Gastroesophageal sphincter (tissue), 4 donors: ENCODE measurements at regions not wholly inside any gene's neighbourhood (a gene's known extent, or its start where the extent isn't known, plus 50 kb on each side); places are given as distances from the start of the nearest gene placed in this dataset.

ENCODE experiments used
- ATAC-seq: fragments of 150-250 bp; one replicate; pipeline ENCODE4 v1.9.1; 2016; ENCODE audit warnings: mild to moderate bottlenecking, moderate library complexity
- H3K27ac ChIP-seq, 4 donors: fragments of 200-600 bp; sonication (generic) in 3 of 4; 1 replicate in 3 of 4; 2 replicates in 1 of 4; pipeline ENCODE4 v1.5.1; 2016 to 2019
- H3K27me3 ChIP-seq: fragments of 200-600 bp; sonication (generic); one replicate; pipeline ENCODE4 v1.5.1; 2019
- H3K36me3 ChIP-seq, 2 donors: fragments of 200-600 bp; sonication (generic); one replicate each; pipeline ENCODE4 v1.5.1; 2019; ENCODE audit warnings: control low read depth in 1 of 2
- H3K4me1 ChIP-seq, 3 donors: fragments of 200-600 bp; sonication (generic); 1 replicate in 2 of 3; 2 replicates in 1 of 3; pipeline ENCODE4 v1.5.1; 2016 to 2019; ENCODE audit warnings: control low read depth in 2 of 3
- H3K4me3 ChIP-seq, 2 donors: fragments of 200-600 bp; sonication (generic); one replicate each; pipeline ENCODE4 v1.5.1; 2019; ENCODE audit warnings: mild to moderate bottlenecking in 1 of 2, moderate library complexity in 1 of 2
- H3K9me3 ChIP-seq, 3 donors: fragments of 200-600 bp; sonication (generic); one replicate each; pipeline ENCODE4 v1.5.1; 2017 to 2019; ENCODE audit warnings: control low read depth in 2 of 3
- CTCF ChIP-seq, 4 experiments: fragments of 200-600 bp in 2 of 4; fragments of 450-650 bp in 2 of 4; sonication (generic) in 1 of 4; IDR thresholded peaks; one replicate each; pipeline ENCODE4 v1.5.1; 2017 to 2019; ENCODE audit warnings: antibody characterized with exemption in 4 of 4, mild to moderate bottlenecking in 2 of 4, moderate library complexity in 2 of 4
- EP300 ChIP-seq: sonication (generic); formaldehyde crosslinking; IDR thresholded peaks from one replicate; pipeline ENCODE4 v1.6.1; 2017; ENCODE audit warnings: antibody characterized with exemption, mild to moderate bottlenecking
- POLR2A ChIP-seq, 2 donors: fragments of 450-650 bp; IDR thresholded peaks; one replicate each; pipeline ENCODE4 v1.6.1; 2017; ENCODE audit warnings: antibody characterized with exemption in 2 of 2, mild to moderate bottlenecking in 2 of 2, moderate library complexity in 1 of 2
- POLR2AphosphoS5 ChIP-seq: sonication (generic); formaldehyde crosslinking; IDR thresholded peaks from one replicate; pipeline ENCODE4 v1.6.1; 2017; ENCODE audit warnings: antibody characterized with exemption
- WGBS, 2 donors: methylation state at CpG; one replicate each; pipeline ENCODE4 v1.1.5; 2018; ENCODE audit warnings: low coverage in 1 of 2; 5-methylcytosine and 5-hydroxymethylcytosine counted together

GRCh38 chr20:6411651-6412050 is 288.8 kb upstream of the FERMT1 start:
- H3K4me1 ChIP-seq: no peaks in the 10 kb centered on the region
- no peak overlapping the region for H3K27ac ChIP-seq
- no peaks in the 10 kb centered on the region for H3K27me3 ChIP-seq
- 47 to 60% methylated on average over 2 of the region's 2 CpGs for WGBS, 2 donors
- ATAC-seq: no peak
- no peaks in the 10 kb centered on the region for H3K9me3 ChIP-seq
- no peak overlapping the region for H3K4me3 ChIP-seq
- H3K36me3 ChIP-seq: no peaks in the 10 kb centered on the region
- TF ChIP-seq EP300 (no peak), POLR2AphosphoS5 (no peak), POLR2A (IDR thresholded peaks at IDR 0.05) (no peak), CTCF (IDR thresholded peaks at IDR 0.05) (no peak)

- Histone ChIP-seq H3K27ac (no peak overlapping the region), H3K4me3 (no peak overlapping the region), H3K27me3 (no peaks in the 10 kb centered on the region), H3K4me1 (no peaks in the 10 kb centered on the region), H3K9me3 (no peaks in the 10 kb centered on the region), H3K36me3 (no peaks in the 10 kb centered on the region)
- no peak for ATAC-seq
- WGBS, 2 donors: 52 to 58% methylated on average over 2 of the region's 2 CpGs
- TF ChIP-seq CTCF (IDR thresholded peaks at IDR 0.05) (no peak), POLR2A (IDR thresholded peaks at IDR 0.05) (no peak), EP300 (no peak), POLR2AphosphoS5 (no peak)
Observed at GRCh38 chr20:6410721-6411120, 287.9 kb upstream of the FERMT1 start.

GRCh38 chr20:6407163-6407562 is 284.3 kb upstream of the FERMT1 start:
- H3K9me3 ChIP-seq: no peaks in the 10 kb centered on the region
- TF ChIP-seq CTCF (IDR thresholded peaks at IDR 0.05) (no peak), EP300 (no peak), POLR2A (IDR thresholded peaks at IDR 0.05) (no peak), POLR2AphosphoS5 (no peak)
- ATAC-seq: no peak
- no peak overlapping the region for H3K27ac ChIP-seq
- H3K27me3 ChIP-seq: no peaks in the 10 kb centered on the region
- H3K36me3 ChIP-seq: no peaks in the 10 kb centered on the region
- no peak overlapping the region for H3K4me3 ChIP-seq
- 63 to 68% methylated on average over 5 of the region's 5 CpGs for WGBS, 2 donors
- no peaks in the 10 kb centered on the region for H3K4me1 ChIP-seq

- WGBS, 2 donors: 33 to 83% methylated on average over 1 to 2 of the region's 3 CpGs
- Histone ChIP-seq H3K4me3 (no peak overlapping the region), H3K36me3 (no peaks in the 10 kb centered on the region), H3K27ac (no peak overlapping the region), H3K27me3 (no peaks in the 10 kb centered on the region), H3K9me3 (no peaks in the 10 kb centered on the region), H3K4me1 (no peaks in the 10 kb centered on the region)
- ATAC-seq: no peak
- TF ChIP-seq CTCF (IDR thresholded peaks at IDR 0.05) (no peak), POLR2AphosphoS5 (no peak), POLR2A (IDR thresholded peaks at IDR 0.05) (no peak), EP300 (no peak)
Observed at GRCh38 chr20:6401893-6402557, 279.2 kb upstream of the FERMT1 start.

- Histone ChIP-seq H3K36me3 (no peaks in the 10 kb centered on the region), H3K9me3 (no peaks in the 10 kb centered on the region), H3K4me3 (no peak overlapping the region), H3K27ac (no peak overlapping the region), H3K4me1 (no peaks in the 10 kb centered on the region), H3K27me3 (no peaks in the 10 kb centered on the region)
- ATAC-seq: no peak
- 50 to 100% methylated on average over 1 to 2 of the region's 2 CpGs for WGBS, 2 donors
- TF ChIP-seq EP300 (no peak), POLR2A (IDR thresholded peaks at IDR 0.05) (no peak), POLR2AphosphoS5 (no peak), CTCF (IDR thresholded peaks at IDR 0.05) (no peak)
Observed at GRCh38 chr20:6397115-6397514, 274.3 kb upstream of the FERMT1 start.
